Stimulated activated CD4-positive, alpha-beta T cell treated with anti-CD3 and anti-CD28 coated beads, Interleukin-15, amount 100 ng/mL, for 48 hours (primary cell): ENCODE measurements at regions not wholly inside any gene's neighbourhood (a gene's known extent, or its start where the extent isn't known, plus 50 kb on each side); places are given as distances from the start of the nearest gene placed in this dataset.

ENCODE experiments used
- DNase-seq, 2 donors: peaks; one replicate each; pipeline ENCODE4 v3.0.0-alpha.2; 2020; ENCODE audit warnings: low read depth in 2 of 2

- DNase-seq, result no peak
Measured at GRCh38 chr4:36823199-36823967, 421.2 kb upstream of the NWD2 start.

- no peak for DNase-seq
Measured at GRCh38 chr4:36824682-36825081, 419.9 kb upstream of the NWD2 start.

GRCh38 chr4:36835246-36835645, 409.3 kb upstream of the NWD2 start:
- no peak for DNase-seq

GRCh38 chr4:36841583-36842326, 402.8 kb upstream of the NWD2 start:
- no peak for DNase-seq

GRCh38 chr4:36844448-36844847, 400.1 kb upstream of the NWD2 start:
- no peak for DNase-seq

GRCh38 chr4:36852856-36853255, 391.7 kb upstream of the NWD2 start:
- DNase-seq, result no peak

GRCh38 chr4:36854554-36854953, 390.0 kb upstream of the NWD2 start:
- no peak for DNase-seq

- DNase-seq, result no peak
Measured at GRCh38 chr4:36863601-36864000, 380.9 kb upstream of the NWD2 start.

GRCh38 chr4:36870121-36870520, 374.4 kb upstream of the NWD2 start:
- DNase-seq, result no peak

- DNase-seq, result no peak
Measured at GRCh38 chr4:36872679-36873078, 371.9 kb upstream of the NWD2 start.

GRCh38 chr4:36884151-36884550, 360.4 kb upstream of the NWD2 start:
- no peak for DNase-seq

- DNase-seq, result no peak
Measured at GRCh38 chr4:36891971-36892370, 352.6 kb upstream of the NWD2 start.

- DNase-seq, result no peak
Measured at GRCh38 chr4:36900446-36900987, 344.0 kb upstream of the NWD2 start.

- no peak for DNase-seq
Measured at GRCh38 chr4:36904823-36905222, 339.7 kb upstream of the NWD2 start.

- DNase-seq, result no peak
Measured at GRCh38 chr4:36914106-36914505, 330.4 kb upstream of the NWD2 start.

GRCh38 chr4:36915717-36916116, 328.8 kb upstream of the NWD2 start:
- DNase-seq, result no peak

- DNase-seq, result no peak
Measured at GRCh38 chr4:36917413-36917812, 327.1 kb upstream of the NWD2 start.

- DNase-seq, result no peak
Measured at GRCh38 chr4:36919721-36920120, 324.8 kb upstream of the NWD2 start.

GRCh38 chr4:36921476-36922216, 322.9 kb upstream of the NWD2 start:
- no peak for DNase-seq

- no peak for DNase-seq
Measured at GRCh38 chr4:36930562-36931111, 313.9 kb upstream of the NWD2 start.

- no peak for DNase-seq
Measured at GRCh38 chr4:36944232-36944631, 300.3 kb upstream of the NWD2 start.

GRCh38 chr4:36961420-36961819, 283.1 kb upstream of the NWD2 start:
- DNase-seq, result no peak
